ENCODE measurements at regions not wholly inside any gene's neighbourhood (a gene's known extent, or its start where the extent isn't known, plus 50 kb on each side); places are given as distances from the start of the nearest gene placed in this dataset.
"Not testable (repeated sequence)": the region's sequence is repeated elsewhere in the genome, so short reads cannot be mapped to it uniquely, and the experiment has no call there.

GRCh38 chr4:66294638-66295037 lies 624.3 kb upstream of the EPHA5 start:
- TF ChIP-seq CTCF (IDR thresholded peaks at IDR 0.05; ENCODE audit: insufficient read depth, low read length, poor library complexity, severe bottlenecking), result no peak
- peak; percentile 23 for DNase-seq (ENCODE audit: low read depth)
- no peak overlapping the region for H3K4me3 ChIP-seq (ENCODE audit: low read depth, low read length)
- no peaks in the 10 kb centered on the region for H3K36me3 ChIP-seq (ENCODE audit: control insufficient read depth, insufficient read depth, low read length)
- no peaks in the 10 kb centered on the region for H3K27me3 ChIP-seq (ENCODE audit: control insufficient read depth, insufficient read depth, low read length)

GRCh38 chr4:66284991-66285451 lies 614.7 kb upstream of the EPHA5 start:
- DNase-seq (ENCODE audit: low read depth), result no peak
- Histone ChIP-seq H3K36me3 (ENCODE audit: control insufficient read depth, insufficient read depth, low read length) (no peaks in the 10 kb centered on the region), H3K27me3 (ENCODE audit: control insufficient read depth, insufficient read depth, low read length) (no peaks in the 10 kb centered on the region), H3K4me3 (ENCODE audit: low read depth, low read length) (no peak overlapping the region)
- no peak for TF ChIP-seq CTCF (IDR thresholded peaks at IDR 0.05; ENCODE audit: insufficient read depth, low read length, poor library complexity, severe bottlenecking)

- Histone ChIP-seq H3K27me3 (ENCODE audit: control insufficient read depth, insufficient read depth, low read length) (no peaks in the 10 kb centered on the region), H3K36me3 (ENCODE audit: control insufficient read depth, insufficient read depth, low read length) (no peaks in the 10 kb centered on the region), H3K4me3 (ENCODE audit: low read depth, low read length) (no peak overlapping the region)
- no peak for TF ChIP-seq CTCF (IDR thresholded peaks at IDR 0.05; ENCODE audit: insufficient read depth, low read length, poor library complexity, severe bottlenecking)
- DNase-seq (ENCODE audit: low read depth), result no peak
Observed at GRCh38 chr4:66279084-66279483, 608.8 kb upstream of the EPHA5 start.

GRCh38 chr4:66275411-66276038 lies 605.2 kb upstream of the EPHA5 start:
- H3K4me3 ChIP-seq (ENCODE audit: low read depth, low read length), result no peak overlapping the region
- no peaks in the 10 kb centered on the region for H3K27me3 ChIP-seq (ENCODE audit: control insufficient read depth, insufficient read depth, low read length)
- no peaks in the 10 kb centered on the region for H3K36me3 ChIP-seq (ENCODE audit: control insufficient read depth, insufficient read depth, low read length)
- no peak for DNase-seq (ENCODE audit: low read depth)
- TF ChIP-seq CTCF (IDR thresholded peaks at IDR 0.05; ENCODE audit: insufficient read depth, low read length, poor library complexity, severe bottlenecking), result no peak

- no peaks in the 10 kb centered on the region for H3K27me3 ChIP-seq (ENCODE audit: control insufficient read depth, insufficient read depth, low read length)
- TF ChIP-seq CTCF (IDR thresholded peaks at IDR 0.05; ENCODE audit: insufficient read depth, low read length, poor library complexity, severe bottlenecking), result no peak
- no peak overlapping the region for H3K4me3 ChIP-seq (ENCODE audit: low read depth, low read length)
- DNase-seq (ENCODE audit: low read depth), result no peak
- no peaks in the 10 kb centered on the region for H3K36me3 ChIP-seq (ENCODE audit: control insufficient read depth, insufficient read depth, low read length)
Observed at GRCh38 chr4:66273110-66273509, 602.8 kb upstream of the EPHA5 start.

GRCh38 chr4:66270356-66270755 lies 600.1 kb upstream of the EPHA5 start:
- H3K4me3 ChIP-seq (ENCODE audit: low read depth, low read length); H3K36me3 ChIP-seq (ENCODE audit: control insufficient read depth, insufficient read depth, low read length); H3K27me3 ChIP-seq (ENCODE audit: control insufficient read depth, insufficient read depth, low read length); DNase-seq (ENCODE audit: low read depth): not testable (repeated sequence)

- not testable (repeated sequence) for H3K4me3 ChIP-seq (ENCODE audit: low read depth, low read length); H3K27me3 ChIP-seq (ENCODE audit: control insufficient read depth, insufficient read depth, low read length); DNase-seq (ENCODE audit: low read depth); H3K36me3 ChIP-seq (ENCODE audit: control insufficient read depth, insufficient read depth, low read length)
Observed at GRCh38 chr4:66266554-66266953, 596.3 kb upstream of the EPHA5 start.
